Activated CD8-positive, alpha-beta memory T cell treated with anti-CD3 and anti-CD28 coated beads, Interleukin-2, amount 10 ng/mL, durations not matched to agents 7 days and 5 days (primary cell): ENCODE measurements at regions not wholly inside any gene's neighbourhood (a gene's known extent, or its start where the extent isn't known, plus 50 kb on each side); places are given as distances from the start of the nearest gene placed in this dataset.

Source experiments
- ATAC-seq: fragments of 150-1000 bp; cut with Tn5 transposase; one replicate; pipeline ENCODE4 v1.10.0; 2021; ENCODE audit warnings: moderate library complexity
- CTCF ChIA-PET: fragments of 350-600 bp; sonication (Branson Sonifier 250); formaldehyde crosslinking; loops from one replicate; lab custom pipeline; 2021; ENCODE audit warnings: antibody characterized with exemption; lab: Charles Lee
- DNase-seq: peaks from one replicate; pipeline ENCODE4 v3.0.0-alpha.2; 2020
- H3K27ac Mint-ChIP-seq: one replicate; pipeline ENCODE4 v1.8.0; 2021; ENCODE audit warnings: mild to moderate bottlenecking, mixed read lengths
- H3K27me3 Mint-ChIP-seq: one replicate; pipeline ENCODE4 v1.8.0; 2021; ENCODE audit warnings: mixed read lengths
- H3K36me3 Mint-ChIP-seq: one replicate; pipeline ENCODE4 v1.8.0; 2021; ENCODE audit warnings: mild to moderate bottlenecking, mixed read lengths
- H3K4me1 Mint-ChIP-seq: one replicate; pipeline ENCODE4 v1.8.0; 2021; ENCODE audit warnings: mixed read lengths
- H3K4me3 Mint-ChIP-seq: one replicate; pipeline ENCODE4 v1.8.0; 2021; ENCODE audit warnings: mild to moderate bottlenecking, moderate library complexity, mixed read lengths
- H3K9me3 Mint-ChIP-seq: one replicate; pipeline ENCODE4 v1.8.0; 2022; ENCODE audit warnings: low read depth, mixed read lengths

DNA sequence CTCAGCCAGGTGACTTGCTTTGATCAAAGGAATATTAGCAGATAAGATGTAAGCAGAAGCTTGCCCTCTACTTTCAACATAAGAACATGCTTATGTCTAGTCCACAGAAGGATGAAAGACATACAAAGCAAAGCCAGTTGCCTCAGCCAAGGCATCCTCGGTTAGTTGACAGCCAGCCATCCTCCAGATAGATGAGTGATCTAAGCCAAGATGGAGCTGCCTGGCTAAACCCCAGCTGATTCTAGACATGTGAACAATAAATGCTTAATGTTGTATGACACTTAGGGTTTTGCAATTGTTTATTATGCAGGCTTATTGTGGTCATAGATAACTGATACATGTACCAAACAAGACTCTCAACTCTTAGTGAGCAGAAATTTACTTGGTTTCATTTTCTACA, 157.6 kb upstream of the TMTC2 start:
- Mint-ChIP-seq H3K9me3 (no peaks in the 10 kb centered on the region), H3K4me1 (no peaks in the 10 kb centered on the region), H3K27ac (no peak overlapping the region), H3K36me3 (no peaks in the 10 kb centered on the region), H3K4me3 (no peak overlapping the region), H3K27me3 (peaks cover 21% of the 10 kb centered on the region)
- DNase-seq: no peak
- ATAC-seq: no peak
- CTCF ChIA-PET: no interaction called here

DNA sequence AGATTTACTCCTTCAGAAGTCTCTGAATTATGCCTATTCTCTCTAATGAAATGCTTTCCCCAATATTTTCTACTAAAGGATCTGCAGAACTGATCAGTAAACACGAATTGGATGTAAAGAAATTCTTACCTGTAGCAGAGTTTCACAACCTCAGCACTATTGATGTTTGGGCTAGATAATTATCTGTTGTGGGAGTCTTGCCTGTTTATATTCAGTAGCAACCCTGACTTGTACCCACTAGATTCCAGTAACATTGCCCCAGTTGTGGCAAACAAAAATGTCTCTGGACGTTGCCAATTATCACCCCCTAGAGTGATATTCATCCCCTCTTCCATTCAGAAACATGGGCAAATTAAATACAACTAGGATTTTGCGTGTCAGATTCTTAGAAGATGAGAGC, 156.8 kb upstream of the TMTC2 start:
- Mint-ChIP-seq H3K36me3 (no peaks in the 10 kb centered on the region), H3K27me3 (peaks cover 13% of the 10 kb centered on the region), H3K4me3 (no peak overlapping the region), H3K27ac (no peak overlapping the region), H3K4me1 (no peaks in the 10 kb centered on the region), H3K9me3 (no peaks in the 10 kb centered on the region)
- CTCF ChIA-PET: no interaction called here
- ATAC-seq: no peak
- no peak for DNase-seq

DNA sequence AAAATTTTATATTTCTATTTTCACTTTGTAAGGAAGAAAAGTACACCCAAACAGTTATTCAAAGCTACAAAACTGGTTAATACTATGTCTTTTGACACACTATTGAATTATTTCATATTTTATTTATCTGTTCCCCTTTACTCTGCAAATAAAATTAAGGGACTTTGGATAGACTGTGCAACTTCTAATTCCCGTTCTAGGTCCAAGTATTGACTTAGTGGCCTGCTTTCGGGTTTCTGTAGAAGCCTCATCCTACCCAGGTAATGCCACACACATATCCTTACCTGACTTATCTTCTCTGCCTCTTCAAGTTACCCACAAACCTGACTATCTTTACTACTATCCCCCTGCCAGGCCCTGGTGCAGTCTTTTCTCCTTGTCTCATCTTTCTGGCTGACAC, 156.3 kb upstream of the TMTC2 start:
- CTCF ChIA-PET: no interaction called here

DNA sequence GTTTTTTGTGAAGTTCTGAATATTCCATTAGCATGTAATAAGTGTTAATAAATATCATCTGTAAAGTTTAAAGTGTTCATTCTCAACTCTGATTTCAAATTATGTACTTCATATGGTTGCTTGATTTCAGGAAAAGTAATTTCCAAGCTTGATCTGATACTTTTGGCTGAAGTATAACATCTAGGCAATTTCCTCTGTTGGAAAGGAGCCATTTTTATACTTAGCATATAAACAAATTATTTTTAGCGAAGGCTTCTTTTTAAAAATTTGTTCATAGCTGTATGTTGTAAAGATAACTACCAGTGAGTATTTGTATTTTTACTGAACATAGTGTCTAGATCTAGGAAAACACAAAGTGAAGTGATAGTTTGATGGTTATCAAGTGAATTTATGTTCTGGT, 153.4 kb upstream of the TMTC2 start:
- no peaks in the 10 kb centered on the region for H3K36me3 Mint-ChIP-seq
- H3K27ac Mint-ChIP-seq: no peak overlapping the region
- CTCF ChIA-PET: no interaction called here
- no peaks in the 10 kb centered on the region for H3K4me1 Mint-ChIP-seq
- H3K9me3 Mint-ChIP-seq: no peaks in the 10 kb centered on the region
- no peak for ATAC-seq
- DNase-seq: no peak
- peaks cover 7% of the 10 kb centered on the region for H3K27me3 Mint-ChIP-seq
- no peak overlapping the region for H3K4me3 Mint-ChIP-seq

More for the DNA sequence above, 156.3 kb upstream of the TMTC2 start:
- H3K4me1 Mint-ChIP-seq: no peaks in the 10 kb centered on the region
- no peaks in the 10 kb centered on the region for H3K36me3 Mint-ChIP-seq
- no peak overlapping the region for H3K27ac Mint-ChIP-seq
- H3K9me3 Mint-ChIP-seq: no peaks in the 10 kb centered on the region
- ATAC-seq: no peak
- peaks cover 10% of the 10 kb centered on the region for H3K27me3 Mint-ChIP-seq
- H3K4me3 Mint-ChIP-seq: no peak overlapping the region
- no peak for DNase-seq

DNA sequence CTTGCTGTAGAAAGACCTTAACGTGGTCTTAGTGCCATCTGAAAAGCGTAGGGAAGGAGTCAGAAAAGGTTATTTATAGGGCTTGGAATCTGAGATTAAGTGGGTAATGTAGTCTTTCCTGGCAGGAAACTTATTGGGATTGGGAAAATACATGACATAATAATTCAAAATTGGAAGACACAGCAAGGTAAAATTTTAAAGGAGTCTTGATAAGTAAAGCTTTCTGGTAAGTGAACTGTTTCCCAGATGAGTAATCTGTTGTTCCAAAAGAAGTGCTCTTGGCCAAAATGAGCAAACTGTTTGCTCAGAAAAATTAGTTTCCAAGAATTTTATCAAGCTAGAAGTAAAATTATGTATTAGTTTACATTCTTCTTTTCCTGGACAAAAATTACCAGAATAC, 149.3 kb upstream of the TMTC2 start:
- DNase-seq: no peak
- CTCF ChIA-PET: no interaction called here
- Mint-ChIP-seq H3K4me3 (no peak overlapping the region), H3K9me3 (no peaks in the 10 kb centered on the region), H3K27ac (no peak overlapping the region), H3K4me1 (no peaks in the 10 kb centered on the region), H3K36me3 (no peaks in the 10 kb centered on the region), H3K27me3 (no peaks in the 10 kb centered on the region)
- no peak for ATAC-seq

DNA sequence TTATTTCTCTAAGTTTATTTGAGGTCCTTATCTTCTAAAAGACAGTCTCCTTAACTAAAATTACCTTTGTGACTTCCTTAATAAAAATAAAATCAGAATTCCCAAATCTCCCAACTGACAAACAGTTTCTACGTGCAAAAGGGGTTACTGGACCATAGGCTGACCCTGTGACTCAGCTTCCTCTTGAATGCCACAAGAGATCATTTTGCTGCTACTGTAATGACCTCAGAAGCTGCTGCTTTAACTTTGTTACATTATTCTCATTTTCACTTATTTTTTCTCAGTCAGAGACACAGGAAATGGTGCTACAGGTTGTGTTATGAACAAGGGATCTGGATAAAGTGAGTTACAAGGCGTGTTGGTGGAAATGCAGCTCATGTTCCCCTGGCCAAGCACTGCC, 132.2 kb upstream of the TMTC2 start:
- DNase-seq (no peak), ATAC-seq (no peak)
- Mint-ChIP-seq H3K4me3 (no peak overlapping the region), H3K9me3 (no peaks in the 10 kb centered on the region), H3K27ac (no peak overlapping the region), H3K36me3 (no peaks in the 10 kb centered on the region), H3K27me3 (no peaks in the 10 kb centered on the region), H3K4me1 (peaks cover 4% of the 10 kb centered on the region)
- CTCF ChIA-PET: no interaction called here

DNA sequence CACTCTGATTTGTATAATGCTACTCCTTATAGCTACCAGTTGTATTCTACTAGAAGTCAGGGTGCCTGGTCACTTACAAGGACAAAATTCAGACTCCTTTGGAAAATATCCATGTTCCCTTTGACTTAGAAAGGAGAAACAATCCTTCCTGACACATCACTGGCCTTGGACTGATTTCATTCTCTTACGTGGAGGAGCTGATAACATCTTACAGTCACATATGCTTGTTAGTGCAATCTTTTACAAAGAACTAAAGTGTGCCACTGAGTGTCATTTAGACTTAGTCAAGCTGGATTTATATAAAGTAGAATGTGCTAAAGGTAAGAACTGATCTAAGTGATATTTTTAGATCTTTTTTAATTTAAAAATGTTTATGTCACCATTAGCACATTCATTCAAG, 131.0 kb upstream of the TMTC2 start:
- peaks cover 4% of the 10 kb centered on the region for H3K4me1 Mint-ChIP-seq
- H3K9me3 Mint-ChIP-seq: no peaks in the 10 kb centered on the region
- DNase-seq (no peak), ATAC-seq (no peak)
- H3K27me3 Mint-ChIP-seq: no peaks in the 10 kb centered on the region
- no peak overlapping the region for H3K27ac Mint-ChIP-seq
- H3K4me3 Mint-ChIP-seq: no peak overlapping the region
- no peaks in the 10 kb centered on the region for H3K36me3 Mint-ChIP-seq
- CTCF ChIA-PET: interaction anchor here (1.2 kb wide), 1 partner anchor 12 kb away, joined by 3 read pairs; no protein-coding TSS in a partner anchor

DNA sequence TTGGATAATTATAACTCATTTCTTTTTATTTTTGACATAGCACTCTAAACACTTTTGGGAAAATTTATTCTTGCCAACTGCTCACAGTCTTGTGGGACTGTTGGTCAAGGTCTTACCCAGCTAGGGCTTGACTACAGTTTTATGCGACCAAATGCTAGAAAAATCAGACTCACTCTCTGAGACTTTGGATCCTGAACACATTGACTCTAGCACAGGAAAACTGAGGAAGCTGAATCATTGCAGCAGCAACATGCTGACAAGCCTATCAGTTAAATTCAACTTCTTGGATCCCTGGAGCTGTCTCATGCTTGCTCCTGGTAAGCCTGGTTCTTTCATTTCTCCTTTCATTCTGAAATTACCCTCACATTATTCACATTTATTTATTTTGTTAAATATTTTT, 120.7 kb upstream of the TMTC2 start:
- Mint-ChIP-seq H3K4me3 (no peak overlapping the region), H3K36me3 (no peaks in the 10 kb centered on the region), H3K27ac (no peak overlapping the region), H3K9me3 (no peaks in the 10 kb centered on the region), H3K4me1 (no peaks in the 10 kb centered on the region), H3K27me3 (no peaks in the 10 kb centered on the region)
- ATAC-seq (no peak), DNase-seq (no peak)
- CTCF ChIA-PET: no interaction called here

DNA sequence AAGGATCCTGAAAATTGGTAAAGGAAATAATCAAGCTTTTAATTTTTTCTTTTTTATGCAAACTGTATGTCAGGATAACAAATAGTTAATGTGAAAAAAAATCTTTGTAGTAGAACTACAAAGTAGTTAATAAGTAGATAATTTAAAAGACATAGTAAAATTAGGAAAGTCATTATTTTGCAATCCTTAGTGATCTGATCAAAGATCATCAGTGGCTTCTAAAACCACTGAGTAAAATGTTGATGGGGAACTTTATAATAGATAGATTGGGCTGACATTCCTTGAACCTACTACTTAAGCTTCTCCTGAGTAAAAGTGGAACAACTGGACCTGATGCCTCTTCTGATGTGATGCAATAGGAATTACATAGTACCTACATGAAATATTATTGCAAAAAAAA, 119.0 kb upstream of the TMTC2 start:
- no peak overlapping the region for H3K4me3 Mint-ChIP-seq
- H3K27ac Mint-ChIP-seq: no peak overlapping the region
- ATAC-seq (no peak), DNase-seq (no peak)
- no peaks in the 10 kb centered on the region for H3K27me3 Mint-ChIP-seq
- H3K9me3 Mint-ChIP-seq: no peaks in the 10 kb centered on the region
- CTCF ChIA-PET: interaction anchor here (1.4 kb wide), 1 partner anchor 12 kb away, joined by 3 read pairs; no protein-coding TSS in a partner anchor
- H3K4me1 Mint-ChIP-seq: no peaks in the 10 kb centered on the region
- no peaks in the 10 kb centered on the region for H3K36me3 Mint-ChIP-seq

DNA sequence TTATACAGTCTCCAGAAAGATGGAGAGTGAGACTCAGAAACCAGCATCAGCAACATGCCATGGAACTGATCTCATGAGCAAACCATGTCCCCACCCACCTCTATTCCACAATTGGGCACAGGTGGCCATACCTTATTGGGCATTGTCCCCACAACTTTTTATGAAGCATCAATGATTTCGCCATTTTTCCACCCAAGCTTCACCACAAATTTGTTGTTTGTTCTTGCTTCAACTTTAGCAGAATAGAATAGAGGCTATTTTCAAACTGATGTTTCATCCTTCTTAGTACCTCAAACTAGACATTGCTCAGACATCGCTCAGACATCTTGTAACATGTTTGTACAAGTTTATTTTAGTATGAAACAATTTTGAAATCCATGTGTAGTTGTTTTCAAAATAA, 112.5 kb upstream of the TMTC2 start:
- H3K27me3 Mint-ChIP-seq: no peaks in the 10 kb centered on the region
- no peak overlapping the region for H3K4me3 Mint-ChIP-seq
- DNase-seq (no peak), ATAC-seq (no peak)
- no peaks in the 10 kb centered on the region for H3K9me3 Mint-ChIP-seq
- no peak overlapping the region for H3K27ac Mint-ChIP-seq
- no peaks in the 10 kb centered on the region for H3K36me3 Mint-ChIP-seq
- H3K4me1 Mint-ChIP-seq: no peaks in the 10 kb centered on the region
- CTCF ChIA-PET: no interaction called here

DNA sequence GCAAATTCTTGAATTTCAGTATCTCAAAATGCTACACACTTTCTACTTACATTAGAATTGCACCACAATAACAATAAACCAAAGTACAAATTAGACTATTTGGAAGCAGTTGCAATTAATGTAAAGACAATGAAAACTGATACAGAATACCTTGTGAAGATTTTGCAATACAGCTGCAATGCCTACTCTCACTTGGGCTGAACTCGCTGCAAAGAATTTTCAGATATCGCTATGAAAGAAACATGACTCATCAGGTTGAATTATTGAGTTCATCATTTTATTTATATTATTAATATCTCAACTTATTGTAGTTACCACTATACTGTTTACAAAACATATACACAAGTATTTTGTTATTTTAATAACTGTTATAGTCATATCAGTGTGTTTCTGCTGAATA, 108.0 kb upstream of the TMTC2 start:
- Mint-ChIP-seq H3K27me3 (no peaks in the 10 kb centered on the region), H3K4me1 (no peaks in the 10 kb centered on the region), H3K9me3 (no peaks in the 10 kb centered on the region), H3K36me3 (no peaks in the 10 kb centered on the region), H3K27ac (no peak overlapping the region), H3K4me3 (no peak overlapping the region)
- no peak for ATAC-seq
- CTCF ChIA-PET: no interaction called here
- DNase-seq: no peak

DNA sequence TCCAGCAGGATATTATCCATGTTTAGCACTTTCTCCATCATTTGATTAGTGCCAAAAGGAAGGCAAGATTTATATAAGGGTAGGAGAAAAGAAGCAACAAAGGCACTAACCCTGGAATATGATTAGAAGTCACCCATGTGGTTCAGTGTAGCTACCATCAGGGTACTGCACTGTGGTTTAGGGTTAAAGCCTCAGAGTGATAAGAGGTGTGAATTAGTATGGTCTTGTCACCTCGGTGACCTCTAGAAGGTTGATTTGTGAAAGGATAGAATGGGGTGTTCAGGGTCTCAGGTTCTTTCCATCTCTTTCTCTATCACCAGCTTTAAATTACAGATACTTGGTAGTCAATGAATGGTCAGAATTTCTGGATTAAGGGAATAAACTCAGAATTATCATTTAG, 103.0 kb upstream of the TMTC2 start:
- Mint-ChIP-seq H3K4me3 (no peak overlapping the region), H3K9me3 (no peaks in the 10 kb centered on the region), H3K36me3 (no peaks in the 10 kb centered on the region), H3K27me3 (no peaks in the 10 kb centered on the region), H3K4me1 (no peaks in the 10 kb centered on the region), H3K27ac (no peak overlapping the region)
- DNase-seq: no peak
- CTCF ChIA-PET: no interaction called here
- no peak for ATAC-seq

DNA sequence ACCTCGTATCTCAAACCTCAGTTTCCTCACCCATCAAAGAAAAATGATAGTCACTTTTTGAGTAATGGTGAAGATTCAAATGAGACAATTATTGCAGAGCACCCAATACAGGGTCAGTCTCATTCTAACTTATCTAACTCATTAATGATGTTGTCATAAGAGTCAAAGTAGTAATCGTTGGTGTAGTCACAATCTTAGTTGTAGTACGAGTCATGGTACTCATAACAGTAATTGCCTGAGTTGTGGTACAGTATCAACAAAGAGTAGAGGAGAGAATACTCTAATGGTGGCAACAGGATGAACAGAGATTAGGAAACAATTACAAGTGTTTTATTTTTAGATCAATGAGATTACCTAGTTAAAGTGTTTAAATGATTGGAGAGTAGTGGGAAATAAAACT, 93.6 kb upstream of the TMTC2 start:
- H3K4me1 Mint-ChIP-seq: no peaks in the 10 kb centered on the region
- no peak for ATAC-seq

DNA sequence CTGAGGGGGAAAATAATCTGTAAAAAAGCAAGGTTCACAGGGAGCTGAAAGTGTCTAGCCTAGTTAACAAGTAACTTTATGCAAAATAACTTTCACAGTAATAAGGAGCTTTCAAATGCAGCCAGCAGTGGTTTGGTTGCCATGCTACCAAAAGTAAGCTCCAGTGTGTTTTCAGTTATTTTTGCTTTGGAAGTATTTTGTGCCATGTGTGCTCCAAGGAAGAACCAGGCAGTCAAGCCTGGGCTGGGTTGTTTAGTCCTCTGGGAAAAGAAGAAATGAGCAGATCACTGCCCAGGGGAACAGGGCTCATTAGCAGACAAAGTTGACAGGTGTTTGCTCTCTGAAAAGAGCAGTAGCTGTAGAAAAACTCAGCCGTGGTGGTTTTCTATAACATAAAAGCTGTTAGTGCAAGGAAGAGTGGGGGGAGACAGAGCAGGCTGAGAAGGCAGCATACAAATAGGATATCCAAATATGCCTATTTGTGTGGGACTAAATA, 92.8 kb upstream of the TMTC2 start:
- Mint-ChIP-seq H3K4me1 (no peaks in the 10 kb centered on the region), H3K36me3 (no peaks in the 10 kb centered on the region), H3K4me3 (no peak overlapping the region)

More for the DNA sequence above, 93.6 kb upstream of the TMTC2 start:
- no peaks in the 10 kb centered on the region for H3K27me3 Mint-ChIP-seq
- H3K9me3 Mint-ChIP-seq: no peaks in the 10 kb centered on the region
- DNase-seq: no peak
- H3K4me3 Mint-ChIP-seq: no peak overlapping the region
- H3K36me3 Mint-ChIP-seq: no peaks in the 10 kb centered on the region
- CTCF ChIA-PET: no interaction called here
- no peak overlapping the region for H3K27ac Mint-ChIP-seq

DNA sequence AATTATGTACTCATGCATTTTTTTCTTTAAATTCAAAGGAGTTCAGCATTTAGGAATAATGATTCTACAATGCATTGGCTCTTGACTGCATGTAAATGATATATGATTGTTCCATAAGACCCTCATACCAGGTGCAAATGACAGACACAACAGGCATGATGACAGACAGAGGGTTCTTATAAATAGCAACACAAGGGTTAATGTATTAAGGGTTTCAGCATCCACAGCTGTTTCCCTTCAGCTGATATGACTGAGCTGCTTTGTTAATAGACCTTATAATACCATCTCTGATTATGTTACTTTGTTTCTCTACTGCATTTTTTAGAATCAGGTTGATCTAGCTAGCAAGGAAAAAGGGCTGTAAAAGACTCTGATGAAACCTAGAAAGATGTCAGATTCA, 90.8 kb upstream of the TMTC2 start:
- Mint-ChIP-seq H3K4me1 (no peaks in the 10 kb centered on the region), H3K27me3 (no peaks in the 10 kb centered on the region), H3K27ac (no peak overlapping the region), H3K36me3 (no peaks in the 10 kb centered on the region), H3K9me3 (no peaks in the 10 kb centered on the region), H3K4me3 (no peak overlapping the region)
- ATAC-seq (no peak), DNase-seq (no peak)
- CTCF ChIA-PET: no interaction called here

More for the DNA sequence above, 92.8 kb upstream of the TMTC2 start:
- DNase-seq (no peak), ATAC-seq (no peak)
- Mint-ChIP-seq H3K9me3 (no peaks in the 10 kb centered on the region), H3K27ac (no peak overlapping the region), H3K27me3 (no peaks in the 10 kb centered on the region)
- CTCF ChIA-PET: no interaction called here
